K562 (cell line): ENCODE measurements at regions not wholly inside any gene's neighbourhood (a gene's known extent, or its start where the extent isn't known, plus 50 kb on each side); places are given as distances from the start of the nearest gene placed in this dataset.

ENCODE experiments used
- CUX1 ChIP-seq: fragments of 200-800 bp; sonication (Bioruptor generic); IDR thresholded peaks from 2 replicates; pipeline ENCODE4 v1.6.1; 2016; ENCODE audit warnings: missing genetic modification characterization, missing compliant biosample characterization
- DMBX1 ChIP-seq: fragments of 250-450 bp; sonication (Bioruptor Pico); IDR thresholded peaks from 2 replicates; pipeline ENCODE4 v1.8.0; 2022; ENCODE audit warnings: inconsistent platforms, mild to moderate bottlenecking, moderate library complexity, borderline replicate concordance
- LCOR ChIP-seq: sonication (generic); formaldehyde crosslinking; IDR thresholded peaks from 2 replicates; pipeline ENCODE4 v1.8.0; 2022; ENCODE audit warnings: mild to moderate bottlenecking, missing genetic modification reagents
- MAZ ChIP-seq, 2 experiments: fragments of 450-650 bp in 1 of 2; sonication (generic) in 1 of 2; formaldehyde crosslinking; IDR thresholded peaks in 1 of 2; conservative IDR thresholded peaks in 1 of 2; 2 replicates each; pipeline versions ENCODE4 v1.4.0 to v1.5.0; 2020; ENCODE audit warnings: mild to moderate bottlenecking in 1 of 2, missing genetic modification reagents in 1 of 2
- ZBTB2 ChIP-seq: fragments of 450-650 bp; IDR thresholded peaks from 2 replicates; pipeline ENCODE4 v1.6.1; 2016; ENCODE audit warnings: antibody characterized with exemption
- ZNF184 ChIP-seq: sonication (generic); formaldehyde crosslinking; IDR thresholded peaks from 2 replicates; pipeline ENCODE4 v1.5.0; 2020; ENCODE audit warnings: missing genetic modification reagents
- ZNF696 ChIP-seq: fragments of 250-450 bp; sonication (Bioruptor Pico); conservative IDR thresholded peaks from 2 replicates; pipeline ENCODE4 v1.4.0; 2020; ENCODE audit warnings: mild to moderate bottlenecking, moderate library complexity

- TF ChIP-seq CUX1 (CRISPR knock-in tag) (no peak), ZNF184 (CRISPR knock-in tag) (no peak), ZNF696 (CRISPR knock-in tag) (no peak), LCOR (CRISPR knock-in tag) (no peak), MAZ (CRISPR knock-in tag; conservative IDR thresholded peaks at IDR 0.05 in 1 of 2, IDR thresholded peaks at IDR 0.05 in 1 of 2) (no peak), ZBTB2 (no peak), DMBX1 (CRISPR knock-in tag) (no peak)
These were observed 156.4 kb upstream of the CXCL13 start (continued) for GRCh38 chr4:77449171-77449570.
